ENCODE measurements at regions not wholly inside any gene's neighbourhood (a gene's known extent, or its start where the extent isn't known, plus 50 kb on each side); places are given as distances from the start of the nearest gene placed in this dataset.

- no peak for TF ChIP-seq TAF1 (conservative IDR thresholded peaks at IDR 0.05)
- no peak for TF ChIP-seq JUND (IDR thresholded peaks at IDR 0.05)
- no peak for TF ChIP-seq CTCF (IDR thresholded peaks at IDR 0.05; ENCODE audit: low read depth, low read length, missing input control)
- TF ChIP-seq MAX (IDR thresholded peaks at IDR 0.05) = no peak
- no peak for TF ChIP-seq HNF4G (IDR thresholded peaks at IDR 0.05)
- no peak for TF ChIP-seq ZBTB33 (IDR thresholded peaks at IDR 0.05)
- no peak for TF ChIP-seq GABPA (IDR thresholded peaks at IDR 0.05 in 1 of 2, conservative IDR thresholded peaks at IDR 0.05 in 1 of 2)
- TF ChIP-seq RAD21 (IDR thresholded peaks at IDR 0.05) = no peak
These were observed 562.4 kb downstream of the TLL1 start for GRCh38 chr4:166435449-166435848.

Data from liver (tissue), 3 donors.